HG03439 (cell line): ENCODE measurements at regions not wholly inside any gene's neighbourhood (a gene's known extent, or its start where the extent isn't known, plus 50 kb on each side); places are given as distances from the start of the nearest gene placed in this dataset.

ENCODE experiments used
- ATAC-seq: cut with Tn5 transposase; IDR thresholded peaks from one replicate; pipeline ENCODE4 v1.9.1; 2021; ENCODE audit warnings: mild to moderate bottlenecking, moderate library complexity; ENCODE audit not compliant: unreplicated experiment

DNA sequence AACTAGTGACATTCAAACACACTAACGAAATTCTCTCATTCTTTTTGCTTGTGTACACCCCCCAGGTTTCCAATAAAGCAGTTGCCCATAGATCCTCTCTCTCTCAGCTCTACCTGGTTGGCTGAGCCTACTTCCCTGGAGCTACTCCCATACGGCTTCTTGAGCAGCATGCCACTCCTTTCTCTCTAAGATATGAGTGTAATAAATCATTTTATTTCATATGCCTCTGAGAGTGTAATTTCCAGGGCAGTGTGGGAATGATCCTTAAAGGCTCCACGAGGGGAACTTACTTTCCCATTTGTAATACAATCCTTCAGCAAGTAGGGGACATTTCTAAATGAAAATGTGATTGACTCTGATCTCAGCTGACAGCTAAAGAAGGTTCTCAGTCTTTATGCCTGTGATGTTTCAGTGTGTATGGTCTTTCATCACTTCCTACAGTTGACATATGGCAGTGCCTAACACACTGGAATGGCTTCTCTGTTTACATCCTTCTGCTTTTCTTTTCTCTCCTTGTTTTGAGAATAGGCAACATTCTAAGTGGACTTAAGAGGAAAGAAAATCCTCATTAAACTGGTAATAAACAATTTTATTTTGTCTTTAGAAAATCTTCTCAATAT, 1194.3 kb upstream of the CDH8 start:
- ATAC-seq = no peak

DNA sequence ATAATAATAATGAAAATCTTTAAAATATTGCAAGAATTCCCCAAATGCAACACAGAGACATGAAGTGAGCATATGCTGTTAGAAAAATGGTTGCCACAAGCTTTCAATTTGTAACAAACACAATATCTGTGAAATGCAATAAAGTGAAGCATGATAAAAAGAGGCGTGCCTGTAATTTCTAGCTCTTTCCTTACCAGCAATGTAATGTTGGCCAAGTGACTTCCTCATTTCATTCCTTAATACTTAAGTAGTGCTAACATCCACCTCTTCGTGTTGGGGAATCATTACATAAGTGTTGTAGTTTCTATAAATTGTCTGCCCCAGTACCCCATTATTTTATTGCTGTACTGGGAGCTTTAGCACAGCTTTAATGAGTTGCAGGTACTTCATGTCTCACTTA, 1192.0 kb upstream of the CDH8 start:
- ATAC-seq = no peak

DNA sequence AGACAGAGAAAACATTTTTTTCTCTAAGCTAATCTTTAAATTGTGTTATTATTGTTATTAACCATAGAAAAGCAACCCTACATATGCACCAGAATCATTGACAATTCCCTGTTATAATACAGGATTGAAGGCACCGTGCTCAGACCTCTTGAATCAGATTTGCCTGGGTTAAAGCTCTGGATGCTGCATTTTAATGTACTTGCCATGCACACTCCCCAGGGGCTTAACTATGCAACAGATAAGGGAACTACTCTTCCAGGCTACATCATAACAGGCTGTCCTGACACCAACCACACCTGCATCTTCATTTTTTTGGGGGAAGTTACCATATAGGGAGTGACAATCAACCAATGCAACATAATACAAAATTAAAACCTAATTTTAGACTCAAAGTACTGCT, 1187.6 kb upstream of the CDH8 start:
- ATAC-seq = no peak

DNA sequence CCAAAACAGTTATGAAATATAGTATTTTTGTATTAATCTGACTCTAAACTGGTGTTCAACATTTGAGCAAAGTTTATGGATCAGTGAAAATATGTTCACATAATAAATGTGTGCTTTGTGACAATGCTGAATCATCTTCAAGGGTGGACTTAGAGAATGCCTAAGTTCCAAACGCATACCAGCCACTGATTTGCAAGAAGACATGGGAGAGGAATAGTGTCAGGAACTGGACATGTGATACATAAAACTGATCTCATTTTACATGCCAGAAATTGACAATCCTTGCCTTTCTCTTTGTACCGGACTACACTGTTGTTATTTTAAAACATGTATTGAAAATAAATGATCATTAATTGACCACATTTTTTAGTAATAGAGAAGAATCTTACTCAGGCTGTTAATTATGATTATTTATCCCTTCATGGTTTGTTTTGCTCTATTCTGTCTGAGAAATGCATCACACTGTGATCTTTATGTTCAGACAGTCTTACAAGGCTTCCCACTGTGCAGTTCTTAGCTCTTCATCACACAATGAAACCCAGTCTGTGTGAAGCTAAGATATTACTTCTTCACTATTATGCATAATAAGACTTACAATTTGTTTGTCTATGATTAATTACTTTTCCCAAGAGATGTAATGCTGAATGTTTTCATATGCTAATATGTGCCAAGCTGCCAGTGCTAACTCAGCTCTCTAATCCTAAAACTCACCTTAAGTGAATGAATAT, 1180.6 kb upstream of the CDH8 start:
- ATAC-seq = no peak

DNA sequence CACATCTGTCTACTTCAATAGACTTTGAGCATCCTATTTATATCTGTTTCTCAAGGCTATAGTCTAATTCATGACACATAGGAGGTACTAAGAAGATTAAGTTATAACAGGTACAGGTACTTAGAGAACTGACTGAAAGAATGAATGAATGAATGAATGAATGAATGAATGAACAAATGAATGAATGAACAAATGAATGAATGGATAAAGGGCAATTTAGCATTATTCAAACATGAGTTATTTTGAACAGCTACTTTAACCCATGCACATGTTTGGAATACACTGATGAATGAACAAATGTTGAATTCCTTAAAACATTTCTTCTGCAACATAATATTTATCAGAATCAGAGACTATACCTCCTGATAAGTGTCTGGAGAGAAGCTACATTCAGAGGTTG, 1165.6 kb upstream of the CDH8 start:
- no peak for ATAC-seq

DNA sequence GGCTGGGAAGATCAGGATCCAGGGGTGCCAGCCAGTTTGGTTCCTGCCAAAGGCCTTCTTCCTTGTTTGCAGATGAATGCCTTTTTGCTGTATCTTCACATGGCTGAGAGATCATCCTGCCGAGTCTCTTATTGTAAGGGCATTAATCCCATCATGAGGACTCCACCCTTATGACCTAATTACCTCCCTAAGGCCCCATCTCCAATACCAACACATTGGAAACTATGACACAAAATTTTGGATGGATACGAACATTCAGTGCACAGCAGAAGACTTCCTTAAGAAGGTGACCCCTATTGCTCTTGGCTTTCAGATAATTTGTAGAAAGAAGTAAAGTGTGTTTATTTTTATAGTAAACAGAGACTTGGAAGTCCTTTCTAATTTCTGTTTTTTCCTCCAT, 1164.7 kb upstream of the CDH8 start:
- no peak for ATAC-seq

DNA sequence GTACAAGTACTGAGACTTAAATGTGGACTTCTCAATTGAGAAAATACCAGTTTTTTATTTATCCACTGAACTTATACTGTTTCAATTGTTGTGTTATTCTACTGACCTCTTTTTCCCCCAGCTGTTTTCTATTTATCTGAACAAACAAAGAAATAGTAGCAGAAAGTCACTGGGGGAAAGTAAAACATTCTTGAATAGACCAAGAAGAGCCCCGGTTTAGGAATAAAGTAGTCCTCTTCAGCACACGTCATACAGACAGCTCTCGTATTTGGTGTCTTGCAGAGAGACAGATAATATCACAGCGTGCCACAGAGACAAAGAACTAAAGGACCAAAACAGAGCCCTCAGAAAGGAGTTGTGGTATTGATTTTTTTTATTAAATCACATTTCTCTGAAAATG, 1159.1 kb upstream of the CDH8 start:
- no peak for ATAC-seq

DNA sequence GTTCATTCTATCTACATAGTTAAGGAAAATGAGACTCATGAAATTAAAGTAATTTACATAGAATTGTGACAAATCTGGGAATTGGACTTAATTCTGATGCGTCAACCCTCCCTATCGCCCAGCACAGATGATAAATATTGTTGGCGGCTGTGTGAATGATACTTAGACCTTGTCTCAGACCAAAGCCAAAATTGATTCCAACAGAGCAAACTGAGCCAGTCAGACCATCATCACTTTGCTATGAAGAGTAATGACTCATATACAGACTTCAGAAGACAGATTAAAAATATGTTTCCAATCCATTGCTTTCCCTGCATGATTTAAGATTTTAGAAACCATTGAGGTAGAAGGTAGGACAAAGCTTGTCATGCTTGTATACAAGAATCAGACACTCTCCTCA, 1156.7 kb upstream of the CDH8 start:
- no peak for ATAC-seq

DNA sequence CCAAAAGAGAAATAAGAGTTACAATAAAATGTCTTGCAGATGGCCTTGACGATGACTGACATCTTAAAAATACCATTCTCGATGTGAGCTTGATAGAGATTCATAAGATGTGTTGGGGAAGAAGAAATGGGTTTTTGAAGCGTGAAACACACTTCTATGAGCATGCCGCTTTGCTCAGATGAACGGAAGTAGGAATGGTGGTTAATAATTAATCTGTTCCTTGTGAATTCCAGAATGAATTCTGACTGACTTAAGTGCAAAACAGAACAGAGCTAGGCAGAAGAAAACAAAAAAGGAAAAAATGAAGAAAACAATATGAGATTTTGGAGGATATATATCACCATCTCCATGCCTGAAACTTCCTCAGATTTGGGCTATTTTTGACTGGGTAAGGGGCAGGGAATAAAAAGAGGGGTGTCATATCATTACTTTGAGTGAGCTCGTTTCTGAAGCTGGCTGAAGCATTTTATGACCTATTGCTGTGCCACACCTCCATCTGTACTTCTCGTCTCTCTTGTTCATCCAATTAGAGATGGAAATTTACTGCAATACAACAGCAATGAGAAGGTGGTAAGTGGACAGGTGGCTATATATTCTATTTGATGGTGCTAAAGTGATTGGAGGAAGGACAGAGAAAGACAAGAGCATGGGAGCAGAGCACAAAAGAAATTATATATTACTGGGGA, 1152.0 kb upstream of the CDH8 start:
- no peak for ATAC-seq

DNA sequence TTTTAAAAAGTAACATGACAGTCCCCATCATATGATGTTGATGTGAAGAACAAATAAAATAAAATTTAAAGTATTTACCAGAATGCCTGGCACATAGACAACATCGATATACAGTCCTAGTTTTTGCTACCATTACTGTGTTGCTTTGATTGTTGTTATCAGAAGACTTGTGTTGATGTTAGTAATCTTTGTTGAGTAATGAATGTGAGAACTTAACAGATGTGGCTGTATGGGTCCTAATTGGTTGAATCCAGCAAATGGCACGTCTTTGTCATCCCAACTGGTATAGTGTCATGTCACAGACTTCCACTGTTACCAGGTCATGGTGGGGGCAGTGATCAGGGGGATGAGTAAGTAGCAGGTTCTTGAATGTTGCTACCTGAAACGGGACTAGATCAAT, 1151.4 kb upstream of the CDH8 start:
- no peak for ATAC-seq

DNA sequence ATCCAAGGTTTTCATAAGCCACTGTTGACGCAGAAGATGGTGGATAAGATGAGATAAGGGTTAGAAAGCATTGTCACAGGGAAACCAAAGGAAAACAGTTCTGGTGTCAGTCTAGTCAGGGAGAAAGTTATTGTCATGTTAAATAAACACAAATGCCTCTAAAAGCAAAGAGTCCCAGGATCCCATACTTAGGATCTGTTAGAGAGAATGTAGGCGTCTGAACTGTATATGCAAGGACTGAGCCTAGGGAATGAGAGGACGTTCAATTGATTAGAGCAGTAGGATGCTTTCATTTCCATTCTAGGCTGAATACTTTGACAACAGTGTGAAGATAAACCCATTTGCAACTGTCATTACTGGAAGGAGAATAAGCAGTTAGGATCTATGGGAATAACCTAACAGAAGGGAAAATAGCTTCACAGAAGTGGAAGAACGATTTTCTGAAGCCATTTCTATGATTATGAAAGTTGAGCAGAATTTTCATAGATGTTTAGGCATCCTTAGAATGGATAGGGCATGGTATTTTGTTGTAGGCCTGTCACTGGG, 1149.1 kb upstream of the CDH8 start:
- no peak for ATAC-seq

DNA sequence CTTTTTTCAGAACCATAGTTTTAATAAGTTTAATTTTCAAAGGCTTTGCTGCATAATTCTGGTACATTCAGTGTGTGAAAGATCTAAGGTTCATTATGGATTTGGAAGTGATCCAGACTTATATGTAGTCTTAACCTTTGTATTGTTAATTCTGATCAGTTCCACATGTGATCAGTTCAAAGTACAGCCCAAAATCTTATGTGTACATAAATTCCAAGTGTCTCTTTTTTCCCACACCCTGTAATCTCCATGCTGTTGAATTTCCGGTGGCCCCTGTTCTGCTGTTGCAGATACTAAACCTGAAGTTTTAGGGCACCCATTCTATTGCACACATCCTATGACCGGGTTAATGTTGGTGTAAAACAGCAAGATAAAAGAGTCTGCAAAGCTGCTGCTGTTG, 1147.5 kb upstream of the CDH8 start:
- no peak for ATAC-seq

DNA sequence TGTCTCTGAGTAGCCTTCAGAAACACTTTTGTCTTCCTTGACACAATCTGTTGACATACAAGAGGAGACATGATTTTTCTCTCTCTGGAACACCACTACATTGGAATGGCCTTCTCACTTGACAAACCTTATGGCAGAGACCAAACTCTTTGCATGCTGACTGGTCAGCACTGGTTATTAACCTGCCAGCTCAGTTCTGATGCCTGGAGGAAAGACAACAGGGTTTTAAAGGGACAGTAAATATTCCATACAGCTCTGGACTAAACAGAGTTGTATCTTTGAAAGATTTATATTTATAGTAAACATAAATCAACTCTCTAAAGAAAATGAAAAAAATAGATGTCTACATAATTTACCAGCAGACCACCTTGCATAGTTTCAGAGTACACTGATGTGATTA, 1139.1 kb upstream of the CDH8 start:
- no peak for ATAC-seq

DNA sequence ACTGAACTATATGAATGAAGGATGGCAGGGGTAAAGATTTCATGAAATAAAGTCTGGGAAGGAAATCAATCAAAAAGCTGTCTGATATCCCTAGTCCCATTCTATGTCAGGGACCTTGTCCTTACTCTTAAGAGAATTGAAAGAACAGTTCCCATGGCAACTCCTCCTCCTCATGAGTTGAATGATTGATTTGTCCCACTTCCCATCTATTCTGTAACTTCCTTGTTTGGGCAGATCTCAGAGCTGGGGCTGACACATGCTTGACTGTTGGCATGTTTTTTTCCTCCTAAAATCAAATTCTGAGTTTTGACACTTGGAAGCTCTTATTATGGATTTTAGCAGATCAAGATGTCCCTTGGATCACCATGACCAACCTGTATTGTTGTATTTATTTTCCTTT, 1138.6 kb upstream of the CDH8 start:
- ATAC-seq = no peak

DNA sequence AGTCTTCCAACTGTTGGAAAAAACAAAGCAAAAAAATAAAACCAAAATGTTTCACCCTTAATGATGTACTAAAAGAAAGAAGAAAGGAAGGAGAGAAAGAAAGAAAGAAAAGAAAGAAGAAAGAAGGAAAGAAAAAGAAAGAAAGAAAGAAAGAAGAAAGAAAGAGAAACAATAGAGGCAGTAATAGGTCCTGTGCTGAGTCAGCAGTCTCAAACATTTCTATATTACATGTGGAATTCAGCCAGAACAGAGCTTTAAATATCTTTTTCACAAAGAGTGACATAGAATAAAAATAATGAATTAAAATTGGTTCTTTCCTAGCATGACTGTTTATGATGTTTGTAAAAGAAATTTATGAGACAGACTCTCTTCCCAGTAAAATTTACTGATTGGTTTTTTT, 1135.3 kb upstream of the CDH8 start:
- no peak for ATAC-seq

DNA sequence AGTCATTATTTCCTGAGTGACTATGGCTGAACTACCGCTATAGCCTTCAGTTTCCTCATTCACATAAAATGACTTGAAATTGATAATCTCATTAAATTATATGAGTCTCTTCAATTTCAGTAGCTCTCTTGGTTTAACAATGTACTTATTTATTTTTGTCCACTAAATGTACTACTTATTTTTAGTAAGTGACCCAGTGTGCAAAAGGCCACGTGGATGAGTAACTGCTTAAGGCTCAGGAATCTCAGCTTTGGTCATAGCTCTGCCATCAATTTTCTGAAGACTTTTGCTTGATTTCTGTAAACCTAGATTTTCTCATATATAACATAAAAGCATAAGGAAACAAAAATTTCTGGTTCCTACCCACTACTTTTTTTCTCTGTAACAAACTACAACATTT, 1132.9 kb upstream of the CDH8 start:
- ATAC-seq = no peak

DNA sequence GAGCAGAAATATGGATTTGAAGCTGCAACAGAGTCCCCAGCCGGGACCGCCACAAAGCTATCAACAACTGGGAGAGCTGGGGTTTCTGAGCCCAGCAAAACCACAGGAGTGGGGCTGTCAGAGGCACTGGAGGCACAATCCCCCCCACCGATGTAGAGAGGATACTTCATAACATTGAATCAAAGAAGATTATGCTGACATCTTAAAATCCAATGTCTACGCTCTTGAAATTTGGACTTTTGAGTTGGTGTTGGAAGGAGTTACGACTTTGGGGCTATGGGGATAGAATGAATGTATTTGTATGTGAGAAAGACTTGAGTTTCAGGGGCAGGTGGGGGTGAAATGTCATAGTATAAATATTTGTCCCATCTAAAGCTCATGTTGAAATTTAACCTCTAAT, 1121.6 kb upstream of the CDH8 start:
- no peak for ATAC-seq

DNA sequence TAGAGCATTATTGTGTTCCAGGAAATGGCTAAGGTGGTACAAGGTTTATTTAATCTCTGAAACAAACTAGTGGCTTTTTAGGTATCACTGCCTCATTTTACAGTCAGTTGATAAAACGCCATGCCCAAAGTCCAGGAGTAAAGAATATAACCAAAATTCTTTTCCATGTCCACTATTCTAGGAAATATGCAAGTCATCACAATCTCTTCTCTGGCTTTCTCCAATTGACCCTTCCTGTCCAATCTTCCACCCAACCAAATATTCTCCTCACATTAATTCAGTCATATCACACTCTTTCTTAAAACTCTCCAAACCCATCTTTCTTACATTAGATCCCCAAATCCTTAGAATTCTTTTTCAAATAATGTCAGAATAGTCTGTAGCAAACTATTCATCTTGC, 1110.0 kb upstream of the CDH8 start:
- ATAC-seq = no peak

DNA sequence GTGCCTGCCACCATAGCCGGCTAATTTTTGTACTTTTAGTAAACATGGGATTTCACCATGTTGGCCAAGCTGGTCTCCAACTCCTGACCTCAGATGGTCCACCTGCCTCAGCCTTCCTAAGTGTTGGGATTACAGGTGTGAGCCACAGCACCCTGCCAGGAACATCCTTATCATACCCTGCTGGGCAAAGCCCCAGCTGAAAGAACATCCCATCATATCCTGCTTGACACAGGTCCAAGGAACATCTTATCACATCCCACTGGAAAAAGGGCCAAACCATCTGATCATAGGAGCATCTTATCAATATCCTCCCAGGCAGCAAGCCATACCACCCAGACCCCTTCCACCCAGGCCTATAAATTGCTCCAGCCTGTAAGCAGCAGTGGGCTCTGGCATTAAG, 1109.2 kb upstream of the CDH8 start:
- ATAC-seq = no peak

DNA sequence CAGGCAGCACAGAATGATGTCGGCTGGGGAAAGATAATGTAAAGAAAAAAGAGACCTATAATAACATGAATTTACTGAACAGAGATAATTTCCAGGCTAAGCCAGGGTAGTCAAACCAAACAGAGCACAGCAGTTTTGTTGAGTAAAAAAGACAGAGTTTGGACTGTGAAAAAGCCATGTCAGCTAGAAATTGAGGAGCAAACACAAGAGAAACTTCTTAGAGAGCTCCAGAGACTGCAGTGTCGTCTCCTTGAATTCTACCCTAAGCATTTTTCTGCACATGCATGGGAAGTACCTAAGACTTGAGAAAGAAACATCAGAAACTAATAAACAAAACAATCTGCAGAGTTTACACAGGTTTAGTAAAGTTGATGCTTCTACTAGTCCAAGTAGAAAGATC, 1098.8 kb upstream of the CDH8 start:
- ATAC-seq = no peak

DNA sequence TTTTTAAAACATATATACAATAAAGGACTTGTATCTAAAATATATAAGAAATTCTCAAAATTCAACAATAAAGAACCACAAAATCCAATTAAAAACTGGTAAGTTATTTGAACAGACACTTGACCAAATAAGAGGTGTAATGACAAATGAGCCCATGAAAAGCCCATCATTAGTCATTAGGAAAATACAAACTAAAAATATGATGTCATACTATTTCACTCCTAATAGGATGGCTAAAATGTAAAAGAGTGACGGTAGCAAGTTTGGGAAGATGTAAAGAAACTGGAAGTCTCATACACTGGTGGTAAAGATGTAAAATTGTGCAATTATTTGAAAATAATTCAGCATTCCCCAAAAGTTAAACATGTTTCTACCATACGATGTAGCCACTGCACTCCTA, 1095.3 kb upstream of the CDH8 start:
- no peak for ATAC-seq

DNA sequence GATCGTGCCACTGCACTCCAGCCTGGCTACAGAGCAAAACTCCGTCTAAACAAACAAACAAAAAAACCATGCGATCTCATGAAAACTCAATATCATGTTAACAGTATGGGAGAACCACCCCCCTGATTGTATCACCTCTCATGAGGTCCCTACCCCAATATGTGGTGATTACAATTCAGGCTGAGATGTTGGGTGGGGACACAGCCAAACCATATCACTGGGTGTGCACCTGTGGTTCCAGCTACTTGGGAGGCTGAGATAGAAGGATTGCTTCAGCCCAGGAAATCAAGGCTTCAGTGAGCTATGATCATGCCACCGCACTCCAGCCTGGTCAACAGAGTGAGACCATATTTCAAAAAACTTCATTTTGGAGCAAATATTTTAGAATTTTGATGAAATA, 1094.7 kb upstream of the CDH8 start:
- ATAC-seq = no peak
